NCI-H1694 treated with DMSO at 0.1 percent for 48 hours (cell line): ENCODE measurements at regions not wholly inside any gene's neighbourhood (a gene's known extent, or its start where the extent isn't known, plus 50 kb on each side); places are given as distances from the start of the nearest gene placed in this dataset.

Source experiments
- DNase-seq: peaks from one replicate; lab custom pipeline; 2025; lab: John Stamatoyannopoulos, UW

GRCh38 chr4:1542516-1543320, 136.5 kb upstream of the NKX1-1 start:
- DNase-seq, result no peak

GRCh38 chr4:1542226-1542490, 135.9 kb upstream of the NKX1-1 start:
- DNase-seq, result no peak

- DNase-seq, result no peak
Observed at GRCh38 chr4:1541449-1542225, 135.4 kb upstream of the NKX1-1 start.

GRCh38 chr4:1540601-1541375, 134.5 kb upstream of the NKX1-1 start:
- no peak for DNase-seq

- no peak for DNase-seq
Observed at GRCh38 chr4:1539859-1540600, 133.8 kb upstream of the NKX1-1 start.

GRCh38 chr4:1538941-1539772, 132.9 kb upstream of the NKX1-1 start:
- DNase-seq, result no peak

- no peak for DNase-seq
Observed at GRCh38 chr4:1538096-1538410, 131.8 kb upstream of the NKX1-1 start.

GRCh38 chr4:1537410-1538095, 131.3 kb upstream of the NKX1-1 start:
- DNase-seq, result no peak

GRCh38 chr4:1536579-1537409, 130.6 kb upstream of the NKX1-1 start:
- no peak for DNase-seq

GRCh38 chr4:1535926-1536578, 129.8 kb upstream of the NKX1-1 start:
- no peak for DNase-seq

GRCh38 chr4:1534876-1535526, 128.8 kb upstream of the NKX1-1 start:
- DNase-seq, result no peak

- DNase-seq, result no peak
Observed at GRCh38 chr4:1534095-1534872, 128.0 kb upstream of the NKX1-1 start.

- no peak for DNase-seq
Observed at GRCh38 chr4:1533501-1534064, 127.3 kb upstream of the NKX1-1 start.

- DNase-seq, result no peak
Observed at GRCh38 chr4:1532549-1533395, 126.5 kb upstream of the NKX1-1 start.

GRCh38 chr4:1531683-1532548, 125.7 kb upstream of the NKX1-1 start:
- no peak for DNase-seq

GRCh38 chr4:1530356-1530755, 124.1 kb upstream of the NKX1-1 start:
- DNase-seq, result no peak
